Epithelial cell of proximal tubule (primary cell): ENCODE measurements at regions not wholly inside any gene's neighbourhood (a gene's known extent, or its start where the extent isn't known, plus 50 kb on each side); places are given as distances from the start of the nearest gene placed in this dataset.
"Not testable (repeated sequence)": the region's sequence is repeated elsewhere in the genome, so short reads cannot be mapped to it uniquely, and the experiment has no call there.

ENCODE experiments used
- DNase-seq: peaks from one replicate; pipeline ENCODE4 v3.0.0-alpha.2; 2011; ENCODE audit warnings: low read depth
- H3K4me3 ChIP-seq: 2 replicates; pipeline ENCODE4 v1.5.1; 2011; ENCODE audit warnings: low read depth, mild to moderate bottlenecking, low read length
- CTCF ChIP-seq: conservative IDR thresholded peaks from 2 replicates; pipeline ENCODE4 v1.5.1; 2012; ENCODE audit warnings: low read depth, mild to moderate bottlenecking, low read length

- no peak for DNase-seq
- no peak for TF ChIP-seq CTCF
Measured at GRCh38 chr7:13724191-13724976, 265.1 kb downstream of the ETV1 start.

GRCh38 chr7:13724977-13725566, 264.4 kb downstream of the ETV1 start:
- TF ChIP-seq CTCF = no peak
- DNase-seq = no peak
- no peak overlapping the region for H3K4me3 ChIP-seq

More at GRCh38 chr7:13724191-13724976, 265.1 kb downstream of the ETV1 start:
- H3K4me3 ChIP-seq = no peak overlapping the region

- no peak for DNase-seq
- TF ChIP-seq CTCF = no peak
- no peak overlapping the region for H3K4me3 ChIP-seq
Measured at GRCh38 chr7:13725591-13725990, 263.9 kb downstream of the ETV1 start.

GRCh38 chr7:13727279-13727678, 262.2 kb downstream of the ETV1 start:
- no peak overlapping the region for H3K4me3 ChIP-seq
- no peak for DNase-seq
- TF ChIP-seq CTCF = no peak

GRCh38 chr7:13727751-13728150, 261.7 kb downstream of the ETV1 start:
- TF ChIP-seq CTCF = no peak
- DNase-seq = no peak
- no peak overlapping the region for H3K4me3 ChIP-seq

GRCh38 chr7:13728430-13728829, 261.0 kb downstream of the ETV1 start:
- not testable (repeated sequence) for H3K4me3 ChIP-seq, DNase-seq

GRCh38 chr7:13731643-13732042, 257.8 kb downstream of the ETV1 start:
- no peak for TF ChIP-seq CTCF
- no peak overlapping the region for H3K4me3 ChIP-seq
- DNase-seq = no peak
